Mesenchymal stem cell (in vitro differentiated cells and primary cell): ENCODE measurements at regions not wholly inside any gene's neighbourhood (a gene's known extent, or its start where the extent isn't known, plus 50 kb on each side); places are given as distances from the start of the nearest gene placed in this dataset.

Experiments
- DNase-seq: peaks from one replicate; pipeline ENCODE4 v3.0.0-alpha.2; 2013
- H2AFZ ChIP-seq: one replicate; pipeline ENCODE4 v1.6.1; 2013; ENCODE audit warnings: low read depth, mild to moderate bottlenecking, control low read depth, inconsistent platforms, low read length, moderate library complexity
- H2AK5ac ChIP-seq: 2 replicates; pipeline ENCODE4 v1.6.1; 2013; ENCODE audit warnings: low read length, moderate library complexity, mild to moderate bottlenecking, inconsistent platforms; ENCODE audit not compliant: severe bottlenecking
- H2BK120ac ChIP-seq: one replicate; pipeline ENCODE4 v1.6.1; 2013; ENCODE audit warnings: low read depth, mild to moderate bottlenecking, inconsistent platforms, low read length, moderate library complexity
- H2BK12ac ChIP-seq, 2 experiments: one replicate each; pipeline ENCODE4 v1.6.1; 2013; ENCODE audit warnings: inconsistent platforms in 2 of 2, low read length in 2 of 2, mild to moderate bottlenecking in 2 of 2, moderate library complexity in 2 of 2, control low read depth in 1 of 2
- H2BK15ac ChIP-seq: one replicate; pipeline ENCODE4 v1.6.1; 2013; ENCODE audit warnings: mild to moderate bottlenecking, low read depth, inconsistent platforms; ENCODE audit not compliant: poor library complexity, severe bottlenecking
- H2BK5ac ChIP-seq: 2 replicates; pipeline ENCODE4 v1.6.1; 2013; ENCODE audit warnings: low read depth, mild to moderate bottlenecking, low read length, control low read depth, inconsistent platforms; ENCODE audit not compliant: poor library complexity, severe bottlenecking
- H3K14ac ChIP-seq, 2 experiments: one replicate each; pipeline ENCODE4 v1.6.1; 2013; ENCODE audit warnings: inconsistent platforms in 2 of 2, low read length in 2 of 2, control low read depth in 1 of 2, mild to moderate bottlenecking in 1 of 2, moderate library complexity in 1 of 2
- H3K18ac ChIP-seq, 2 experiments: one replicate each; pipeline ENCODE4 v1.6.1; 2013; ENCODE audit warnings: inconsistent platforms in 2 of 2, low read length in 2 of 2, control low read depth in 1 of 2, low read depth in 1 of 2, mild to moderate bottlenecking in 1 of 2
- H3K23ac ChIP-seq, 2 experiments: one replicate each; pipeline ENCODE4 v1.6.1; 2013; ENCODE audit warnings: inconsistent platforms in 2 of 2, low read length in 2 of 2, mild to moderate bottlenecking in 2 of 2, moderate library complexity in 2 of 2, control low read depth in 1 of 2
- H3K27ac ChIP-seq: 2 replicates; pipeline ENCODE4 v1.5.1; 2013; ENCODE audit warnings: mild to moderate bottlenecking, moderate library complexity, low read length, control low read depth, inconsistent platforms; ENCODE audit not compliant: poor library complexity, severe bottlenecking
- H3K27me3 ChIP-seq, 2 experiments: 2 replicates each; pipeline versions ENCODE4 v1.6.1 to v1.7.0; 2013; ENCODE audit warnings: low read length in 2 of 2, mild to moderate bottlenecking in 2 of 2, moderate library complexity in 2 of 2, control low read depth in 1 of 2, inconsistent platforms in 1 of 2; ENCODE audit not compliant: control insufficient read depth in 1 of 2, insufficient read depth in 1 of 2
- H3K36me3 ChIP-seq, 2 experiments: 2 replicates each; pipeline versions ENCODE4 v1.6.1 to v1.7.0; 2013; ENCODE audit warnings: low read length in 2 of 2, control low read depth in 1 of 2, inconsistent platforms in 1 of 2, low read depth in 1 of 2, mild to moderate bottlenecking in 1 of 2; ENCODE audit not compliant: insufficient read depth in 2 of 2, control insufficient read depth in 1 of 2
- H3K4ac ChIP-seq, 2 experiments: one replicate each; pipeline ENCODE4 v1.6.1; 2013; ENCODE audit warnings: inconsistent platforms in 2 of 2, low read length in 2 of 2, mild to moderate bottlenecking in 2 of 2, moderate library complexity in 2 of 2, control low read depth in 1 of 2, low read depth in 1 of 2
- H3K4me1 ChIP-seq: 2 replicates; pipeline ENCODE4 v1.6.1; 2013; ENCODE audit warnings: low read depth, low read length, control low read depth; ENCODE audit not compliant: control insufficient read depth, insufficient read depth
- H3K4me2 ChIP-seq: 2 replicates; pipeline ENCODE4 v1.6.1; 2013; ENCODE audit warnings: low read length, mild to moderate bottlenecking, inconsistent platforms; ENCODE audit not compliant: poor library complexity, severe bottlenecking
- H3K4me3 ChIP-seq, 2 experiments: 2 replicates each; pipeline versions ENCODE4 v1.5.1 to v1.7.0; 2013; ENCODE audit warnings: low read length in 2 of 2, mild to moderate bottlenecking in 2 of 2, control low read depth in 1 of 2, low read depth in 1 of 2; ENCODE audit not compliant: insufficient read depth in 1 of 2
- H3K79me1 ChIP-seq: replicated peaks from 2 replicates; pipeline ENCODE4 v1.6.1; 2013; ENCODE audit warnings: mild to moderate bottlenecking, control low read depth, low read length, inconsistent platforms; ENCODE audit not compliant: poor library complexity, severe bottlenecking
- H3K9ac ChIP-seq: 2 replicates; pipeline ENCODE4 v1.7.0; 2013; ENCODE audit warnings: mild to moderate bottlenecking, low read length, moderate library complexity
- H3K9me3 ChIP-seq: 2 replicates; pipeline ENCODE4 v1.7.0; 2013; ENCODE audit warnings: mild to moderate bottlenecking, low read length; ENCODE audit not compliant: control insufficient read depth
- H4K8ac ChIP-seq: one replicate; pipeline ENCODE4 v1.6.1; 2013; ENCODE audit warnings: inconsistent platforms, mild to moderate bottlenecking, low read length, moderate library complexity
- H4K91ac ChIP-seq: one replicate; pipeline ENCODE4 v1.6.1; 2013; ENCODE audit warnings: mild to moderate bottlenecking, low read length, inconsistent platforms
- WGBS: methylation state at CpG from one replicate; pipeline ENCODE4 v1.1.7; 2013; ENCODE audit warnings: mixed read lengths; 5-methylcytosine and 5-hydroxymethylcytosine counted together

DNA sequence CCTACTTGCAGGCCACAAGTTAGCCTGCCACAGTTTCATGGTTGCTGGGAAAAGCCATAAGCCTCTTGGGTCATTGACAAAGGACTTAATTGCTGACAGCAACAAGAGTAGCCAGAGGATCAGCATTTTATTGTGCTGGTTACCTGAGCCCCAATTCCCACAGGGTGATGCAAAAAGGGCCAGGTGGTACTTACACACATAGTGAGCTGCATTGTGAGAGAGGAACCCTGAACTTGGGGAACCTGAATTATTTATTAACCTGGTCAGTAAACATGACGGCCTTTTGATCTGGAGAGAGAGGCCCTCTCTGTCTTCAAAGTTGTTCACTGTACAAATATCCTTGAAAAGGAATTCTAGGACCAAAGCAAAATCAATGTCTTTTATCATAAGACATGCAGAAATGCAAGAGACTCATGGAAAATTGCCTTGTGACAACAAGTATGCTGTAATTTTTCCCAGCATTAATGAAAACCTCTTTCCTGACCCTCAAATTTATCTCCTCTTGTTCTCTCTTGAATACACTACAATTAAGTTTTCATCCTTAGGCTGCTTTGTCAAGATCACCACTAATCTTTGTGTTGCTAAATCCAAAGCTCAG is 102.9 kb upstream of the PHYHIPL start:
- H2AFZ ChIP-seq, result no peak overlapping the region
- no peak overlapping the region for H3K9ac ChIP-seq
- H2AK5ac ChIP-seq, result no peak overlapping the region
- H3K79me1 ChIP-seq, result no peaks in the 10 kb centered on the region
- no peak overlapping the region for H2BK15ac ChIP-seq
- H3K4ac ChIP-seq, result no peak overlapping the region
- H3K36me3 ChIP-seq, result no peaks in the 10 kb centered on the region
- no peak overlapping the region for H3K14ac ChIP-seq
- no peak overlapping the region for H3K27ac ChIP-seq
- H2BK12ac ChIP-seq, result no peak overlapping the region
- no peaks in the 10 kb centered on the region for H3K27me3 ChIP-seq
- DNase-seq, result no peak
- H3K23ac ChIP-seq, result no peak overlapping the region
- WGBS, result 91% methylated on average over 1 of the region's 1 CpG
- no peak overlapping the region for H2BK5ac ChIP-seq
- H3K4me3 ChIP-seq, result no peak overlapping the region
- no peaks in the 10 kb centered on the region for H3K9me3 ChIP-seq
- no peak overlapping the region for H3K18ac ChIP-seq
- H3K4me2 ChIP-seq, result no peak overlapping the region
- peaks cover 9% of the 10 kb centered on the region for H3K4me1 ChIP-seq
- H4K8ac ChIP-seq, result no peak overlapping the region
- no peak overlapping the region for H2BK120ac ChIP-seq
- no peak overlapping the region for H4K91ac ChIP-seq

DNA sequence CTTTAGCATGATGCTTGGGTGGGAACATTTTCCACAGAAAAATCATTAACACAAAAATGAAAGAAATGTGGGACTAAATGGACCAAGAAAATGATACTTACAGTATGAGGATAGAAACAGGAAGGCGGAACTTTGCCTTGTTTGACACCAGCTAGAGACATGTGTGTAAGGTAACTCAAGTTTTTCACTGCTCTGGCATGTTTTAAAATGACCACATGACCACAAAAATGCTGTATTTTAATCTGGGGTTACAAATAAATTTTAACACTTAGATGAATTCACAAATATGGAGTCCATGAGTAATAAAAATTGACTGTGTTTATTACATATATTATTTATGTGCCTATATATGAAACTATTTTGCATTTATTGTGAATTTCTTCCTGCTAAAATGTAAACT is 100.9 kb upstream of the PHYHIPL start:
- Histone ChIP-seq H3K18ac (no peak overlapping the region), H2BK120ac (no peak overlapping the region), H3K14ac (no peak overlapping the region), H3K27me3 (no peaks in the 10 kb centered on the region), H3K9me3 (no peaks in the 10 kb centered on the region), H2BK15ac (no peak overlapping the region), H3K4me2 (no peak overlapping the region), H3K79me1 (no peaks in the 10 kb centered on the region), H3K9ac (no peak overlapping the region), H3K4me1 (peaks cover 10% of the 10 kb centered on the region), H3K27ac (no peak overlapping the region), H3K23ac (no peak overlapping the region), H2AK5ac (no peak overlapping the region), H2BK5ac (no peak overlapping the region), H3K4ac (no peak overlapping the region), H3K36me3 (no peaks in the 10 kb centered on the region), H2BK12ac (no peak overlapping the region), H4K91ac (no peak overlapping the region), H4K8ac (no peak overlapping the region), H2AFZ (no peak overlapping the region), H3K4me3 (no peak overlapping the region)
- DNase-seq, result no peak
- 69% methylated on average over 1 of the region's 1 CpG for WGBS

DNA sequence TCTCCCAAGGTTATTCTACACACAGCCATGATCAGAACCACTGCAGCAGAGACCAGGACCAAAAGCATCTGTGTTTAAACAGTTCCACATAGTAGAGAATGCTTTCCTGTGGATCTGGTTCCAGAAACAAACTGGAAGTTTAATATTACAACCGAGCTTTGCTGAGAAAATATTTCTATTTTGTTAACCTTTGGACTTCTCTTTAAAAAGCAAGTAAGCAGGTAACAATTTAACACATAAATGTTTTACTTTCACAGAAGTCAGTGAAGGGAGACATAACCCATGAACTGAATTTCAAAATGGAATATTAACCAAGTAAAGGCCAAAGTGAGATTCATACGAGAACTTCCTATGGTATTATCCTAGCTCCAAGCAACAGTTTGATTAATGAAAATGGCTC is 98.6 kb upstream of the PHYHIPL start:
- H3K27me3 ChIP-seq, result no peaks in the 10 kb centered on the region
- H2BK5ac ChIP-seq, result no peak overlapping the region
- H3K14ac ChIP-seq, result no peak overlapping the region
- no peak overlapping the region for H2BK12ac ChIP-seq
- H3K4me2 ChIP-seq, result no peak overlapping the region
- H3K36me3 ChIP-seq, result no peaks in the 10 kb centered on the region
- no peaks in the 10 kb centered on the region for H3K9me3 ChIP-seq
- H3K9ac ChIP-seq, result no peak overlapping the region
- no peak for DNase-seq
- no peak overlapping the region for H2AK5ac ChIP-seq
- H3K23ac ChIP-seq, result no peak overlapping the region
- no peak overlapping the region for H2AFZ ChIP-seq
- no peak overlapping the region for H2BK120ac ChIP-seq
- no peak overlapping the region for H4K8ac ChIP-seq
- no peaks in the 10 kb centered on the region for H3K79me1 ChIP-seq
- no peak overlapping the region for H3K4ac ChIP-seq
- peak overlapping the region; percentile 48 for H3K27ac ChIP-seq
- 100% methylated on average over 1 of the region's 2 CpGs for WGBS
- peaks cover 9% of the 10 kb centered on the region for H3K4me1 ChIP-seq
- H2BK15ac ChIP-seq, result no peak overlapping the region
- no peak overlapping the region for H4K91ac ChIP-seq
- no peak overlapping the region for H3K4me3 ChIP-seq
- H3K18ac ChIP-seq, result no peak overlapping the region

DNA sequence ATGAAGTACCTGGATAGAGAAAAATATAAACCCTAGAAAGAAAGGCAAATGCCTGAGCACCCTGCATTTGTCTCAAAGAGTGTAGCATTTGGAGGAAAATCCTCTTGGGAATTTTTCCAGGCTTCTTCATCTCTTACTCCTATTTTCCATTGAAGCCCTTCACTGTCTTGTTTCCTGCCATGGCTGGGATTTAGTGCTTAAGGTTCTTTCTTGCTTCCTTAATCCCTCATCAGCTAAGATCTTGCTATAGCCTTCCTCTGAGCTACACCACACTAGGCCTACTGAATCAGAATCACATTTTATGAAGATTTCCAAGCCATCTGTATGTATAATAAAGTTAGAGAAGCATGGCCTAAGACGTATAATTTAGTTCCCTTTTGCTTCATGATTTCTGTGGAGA is 97.5 kb upstream of the PHYHIPL start:
- H2BK5ac ChIP-seq, result no peak overlapping the region
- H3K36me3 ChIP-seq, result no peaks in the 10 kb centered on the region
- H3K27me3 ChIP-seq, result no peaks in the 10 kb centered on the region
- no peak overlapping the region for H3K4me2 ChIP-seq
- H2BK12ac ChIP-seq, result no peak overlapping the region
- 63% methylated on average over 1 of the region's 1 CpG for WGBS
- no peaks in the 10 kb centered on the region for H3K9me3 ChIP-seq
- H2AK5ac ChIP-seq, result no peak overlapping the region
- H3K27ac ChIP-seq, result peak overlapping the region; percentile 74
- H3K79me1 ChIP-seq, result no peaks in the 10 kb centered on the region
- H3K14ac ChIP-seq, result no peak overlapping the region
- no peak overlapping the region for H3K4ac ChIP-seq
- H4K8ac ChIP-seq, result no peak overlapping the region
- H3K9ac ChIP-seq, result peak overlapping the region; percentile 71
- H3K18ac ChIP-seq, result no peak overlapping the region
- peaks cover 9% of the 10 kb centered on the region for H3K4me1 ChIP-seq
- H3K23ac ChIP-seq, result no peak overlapping the region
- DNase-seq, result no peak
- no peak overlapping the region for H2BK15ac ChIP-seq
- H2BK120ac ChIP-seq, result no peak overlapping the region
- no peak overlapping the region for H3K4me3 ChIP-seq
- H4K91ac ChIP-seq, result no peak overlapping the region
- no peak overlapping the region for H2AFZ ChIP-seq
